ENCODE measurements at regions not wholly inside any gene's neighbourhood (a gene's known extent, or its start where the extent isn't known, plus 50 kb on each side); places are given as distances from the start of the nearest gene placed in this dataset.

DNA sequence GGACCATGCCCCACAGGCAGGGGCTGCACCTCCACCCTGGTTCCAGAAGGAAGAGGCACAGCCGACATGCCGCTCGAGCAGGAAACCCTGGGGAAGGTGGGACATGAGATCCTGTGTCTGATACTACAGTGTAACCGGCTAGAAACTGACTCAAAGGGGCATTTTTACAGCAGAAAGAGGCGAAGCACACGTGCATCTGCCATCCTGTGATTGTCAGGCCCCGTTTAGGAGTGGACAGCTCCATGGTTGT, 62.7 kb downstream of the SIK1 start:
- no peak for DNase-seq (ENCODE audit: extremely low read depth, low read depth)

- no peak for DNase-seq (ENCODE audit: extremely low read depth, low read depth)
Measured at GRCh38 chr21:43363506-43364260, 63.2 kb downstream of the SIK1 start.

- no peak for DNase-seq (ENCODE audit: extremely low read depth, low read depth)
Measured at GRCh38 chr21:43362915-43363314, 64.0 kb downstream of the SIK1 start.

- DNase-seq (ENCODE audit: extremely low read depth, low read depth), result no peak
Measured at GRCh38 chr21:43362321-43362791, 64.6 kb downstream of the SIK1 start.

DNA sequence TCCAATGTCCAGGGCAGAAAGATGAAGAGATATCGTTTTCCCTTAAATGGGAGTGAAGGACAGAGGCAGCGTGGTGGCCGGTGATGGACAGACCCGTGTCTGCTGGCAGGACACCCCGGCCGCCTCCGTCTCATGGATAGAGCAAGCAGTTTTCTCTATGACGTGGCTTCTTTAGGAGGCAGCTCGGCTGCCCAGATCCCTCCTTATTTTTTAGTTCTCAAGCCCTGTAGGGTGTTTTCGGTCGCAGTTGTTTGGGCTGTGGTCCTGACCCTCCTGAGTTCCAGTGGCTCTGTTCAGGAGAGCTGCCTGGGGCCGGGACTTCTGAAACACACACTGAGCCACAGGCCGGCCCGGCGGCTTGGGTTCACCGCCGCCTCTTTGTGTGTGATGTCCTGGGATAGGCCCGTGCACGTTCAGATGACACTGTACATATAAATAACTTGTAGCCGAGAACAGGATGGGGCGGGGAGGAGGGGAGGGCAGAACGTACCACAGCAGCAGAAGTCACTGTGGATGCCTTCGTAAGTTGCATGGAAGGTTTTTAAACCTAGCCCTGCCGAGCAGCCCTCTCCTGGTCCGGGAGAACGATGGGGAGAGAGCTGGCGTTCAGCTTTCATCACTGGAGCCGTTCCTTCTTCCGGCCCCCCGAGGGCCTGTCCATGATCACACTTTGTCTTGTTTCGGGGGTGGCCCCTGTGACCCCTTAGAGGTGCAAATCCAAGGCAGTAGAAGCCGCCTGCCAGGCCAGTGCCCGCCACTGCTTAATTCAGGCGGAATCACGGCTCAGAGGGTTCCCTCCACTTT, 65.2 kb downstream of the SIK1 start:
- no peak for DNase-seq (ENCODE audit: extremely low read depth, low read depth)

GRCh38 chr21:43361127-43361492, 65.8 kb downstream of the SIK1 start:
- no peak for DNase-seq (ENCODE audit: extremely low read depth, low read depth)

- no peak for DNase-seq (ENCODE audit: extremely low read depth, low read depth)
Measured at GRCh38 chr21:43360441-43361126, 66.3 kb downstream of the SIK1 start.

- no peak for DNase-seq (ENCODE audit: extremely low read depth, low read depth)
Measured at GRCh38 chr21:43358940-43359822, 67.8 kb downstream of the SIK1 start.

DNA sequence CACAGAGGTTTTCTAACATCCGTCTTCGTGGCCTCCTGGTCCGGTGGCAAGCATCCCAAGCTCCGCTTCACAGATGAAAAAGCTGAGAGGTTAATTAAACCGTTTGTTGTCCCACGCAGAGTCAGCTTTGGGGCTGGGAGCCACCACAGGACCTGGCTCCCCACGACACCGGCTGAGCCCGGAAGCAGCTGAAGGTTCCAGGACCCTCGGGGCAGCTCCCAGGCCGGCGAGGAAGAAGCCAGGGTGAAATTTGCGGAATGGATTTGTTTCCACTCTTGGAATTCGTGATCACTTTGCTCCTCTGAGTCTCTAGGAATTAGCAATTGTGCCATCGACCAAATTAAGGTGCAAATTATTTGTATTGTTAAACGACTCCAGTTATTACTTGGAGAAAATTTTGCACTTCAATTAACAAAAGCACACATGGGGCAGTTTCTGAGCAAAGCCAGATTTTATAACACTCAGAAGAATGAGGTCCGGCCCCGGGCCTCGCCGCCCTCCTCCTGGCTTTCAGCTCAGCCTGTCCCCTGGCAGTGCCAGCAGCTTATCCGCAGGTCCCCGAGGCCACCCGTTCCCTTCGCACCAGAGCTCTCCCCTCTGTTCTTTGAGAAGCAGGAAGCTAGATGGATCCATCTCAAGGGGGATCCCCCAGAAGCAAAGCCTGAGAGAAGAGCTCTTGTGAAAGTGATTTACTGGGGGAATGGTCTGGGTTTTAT, 69.1 kb downstream of the SIK1 start:
- DNase-seq (ENCODE audit: extremely low read depth, low read depth), result no peak

GRCh38 chr21:43355925-43356289, 71.0 kb downstream of the SIK1 start:
- no peak for DNase-seq (ENCODE audit: extremely low read depth, low read depth)

DNA sequence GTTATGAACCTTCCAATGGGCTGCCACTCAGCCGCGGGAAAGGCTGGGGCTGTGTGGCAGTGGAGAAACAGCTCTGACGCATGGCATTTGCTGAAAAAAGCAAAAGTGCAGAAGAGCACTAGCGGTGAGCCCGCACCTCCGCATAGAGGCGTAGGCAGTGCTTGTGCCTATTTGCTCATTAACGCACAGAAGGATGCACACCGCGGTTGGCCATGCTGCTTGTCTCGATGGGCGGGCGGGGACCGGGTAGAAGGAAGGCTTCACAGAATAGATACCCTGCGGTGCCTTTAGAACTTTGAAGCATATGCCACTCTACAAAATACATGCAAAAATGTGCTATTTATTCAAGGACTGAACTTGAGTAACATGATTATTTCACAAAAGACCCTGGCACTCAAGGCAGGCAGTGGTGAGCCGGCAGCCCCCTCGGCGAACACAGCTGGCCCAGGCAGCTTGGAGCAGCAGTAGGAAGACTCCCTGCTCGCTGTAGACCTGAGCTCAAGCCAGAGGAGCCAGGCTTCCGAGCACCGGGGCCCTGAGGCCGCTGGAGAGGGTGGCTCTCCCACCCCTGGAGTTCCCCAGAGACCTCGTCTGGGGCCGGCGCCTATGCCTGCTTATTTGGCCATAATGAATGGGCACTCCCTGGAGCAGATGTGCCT, 71.5 kb downstream of the SIK1 start:
- DNase-seq (ENCODE audit: extremely low read depth, low read depth), result no peak

GRCh38 chr21:43354666-43355065, 72.3 kb downstream of the SIK1 start:
- no peak for DNase-seq (ENCODE audit: extremely low read depth, low read depth)

- no peak for DNase-seq (ENCODE audit: extremely low read depth, low read depth)
Measured at GRCh38 chr21:43354026-43354420, 72.9 kb downstream of the SIK1 start.

DNA sequence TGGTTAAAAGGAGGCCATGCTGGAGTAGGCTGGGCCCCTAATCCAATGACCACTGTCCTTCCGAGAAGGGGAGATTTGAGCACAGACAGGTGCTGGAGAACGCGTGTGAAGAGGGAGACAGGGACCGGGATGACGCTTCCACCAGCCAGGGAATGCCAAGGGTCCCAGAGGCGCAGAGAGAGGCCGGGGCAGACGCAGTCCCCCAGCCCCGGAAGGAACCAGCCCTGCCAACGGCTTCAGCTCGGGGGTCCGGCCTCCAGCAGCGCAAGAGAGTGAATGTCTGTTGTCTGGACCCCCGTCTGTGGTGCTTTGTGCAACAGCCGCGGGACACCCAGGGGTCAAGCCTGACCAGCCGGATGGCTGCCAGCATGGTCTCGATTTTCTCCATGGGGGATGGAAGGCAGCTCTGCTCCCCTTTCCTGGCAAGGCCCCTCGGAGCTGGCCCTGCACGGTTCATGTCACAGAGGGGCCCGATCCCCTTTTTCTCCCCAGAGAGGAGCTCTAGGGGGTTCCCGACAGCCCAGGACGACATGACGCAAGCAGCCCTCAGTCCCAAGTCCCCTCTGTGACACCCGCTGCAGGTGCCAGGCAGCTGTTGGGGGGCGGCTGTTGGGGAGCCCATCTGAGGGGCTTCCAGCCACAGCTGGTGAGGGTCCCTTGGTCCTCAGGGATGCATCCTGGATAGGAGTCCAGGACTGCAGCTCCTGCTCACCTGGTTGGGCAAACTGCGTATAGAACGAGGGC, 73.5 kb downstream of the SIK1 start:
- no peak for DNase-seq (ENCODE audit: extremely low read depth, low read depth)

DNA sequence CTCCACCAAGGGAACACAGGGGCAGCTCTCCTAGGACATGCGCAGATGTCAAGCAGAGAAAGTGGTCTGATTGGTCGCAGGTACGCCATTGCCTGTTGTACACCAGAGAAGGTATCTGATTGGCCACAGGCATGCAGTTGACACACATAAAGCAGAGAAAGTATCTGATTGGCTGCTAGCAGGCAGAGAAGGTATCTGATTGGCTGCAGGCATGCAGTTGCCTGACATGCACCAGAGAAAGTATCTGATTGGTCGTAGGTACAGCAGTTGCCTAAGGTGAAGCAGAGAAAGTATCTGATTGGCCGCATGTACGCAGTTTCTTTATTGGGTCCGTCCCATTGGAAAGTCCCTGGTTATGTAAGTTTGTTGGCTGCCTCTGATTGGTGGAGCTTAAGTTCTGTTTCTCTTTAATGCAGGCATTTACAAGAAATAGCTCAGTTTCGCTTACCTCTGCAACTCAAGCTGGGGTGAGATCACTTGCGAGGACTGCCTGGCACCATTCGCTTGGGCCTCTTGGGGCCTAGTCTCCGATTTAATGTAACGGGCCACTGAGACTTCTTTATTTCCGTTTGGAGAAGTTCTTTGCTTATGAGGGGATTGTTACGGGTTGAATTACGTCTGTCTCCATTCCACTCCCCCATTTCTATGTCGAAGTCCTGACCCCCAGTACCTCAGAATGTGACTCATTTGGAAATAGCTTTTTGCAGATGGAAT, 74.2 kb downstream of the SIK1 start:
- no peak for DNase-seq (ENCODE audit: extremely low read depth, low read depth)

DNA sequence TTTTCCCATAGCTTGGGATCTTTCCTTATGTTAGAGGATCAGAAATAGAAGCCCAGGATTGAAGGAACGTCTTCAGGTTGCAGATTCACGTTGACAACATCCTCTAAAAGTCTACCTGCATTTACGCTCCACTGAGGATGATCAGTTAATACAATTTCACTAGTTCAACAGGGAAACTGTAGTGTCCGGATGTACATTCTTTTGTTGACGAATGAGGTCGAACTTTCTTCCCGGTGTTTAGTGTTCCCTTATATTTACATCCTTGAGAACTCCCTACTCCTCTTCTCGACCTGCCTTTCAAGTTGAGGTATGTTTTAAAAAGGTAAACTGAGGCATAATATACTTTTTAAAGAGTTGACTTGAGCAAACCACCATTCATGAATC, 74.8 kb downstream of the SIK1 start:
- DNase-seq (ENCODE audit: extremely low read depth, low read depth), result no peak

- DNase-seq (ENCODE audit: extremely low read depth, low read depth), result no peak
Measured at GRCh38 chr21:43351501-43352153, 75.3 kb downstream of the SIK1 start.

- DNase-seq (ENCODE audit: extremely low read depth, low read depth), result no peak
Measured at GRCh38 chr21:43349644-43350043, 77.3 kb downstream of the SIK1 start.

Data from NCI-H460 (cell line).